Eye (tissue), 1 donor: ENCODE measurements at regions not wholly inside any gene's neighbourhood (a gene's known extent, or its start where the extent isn't known, plus 50 kb on each side); places are given as distances from the start of the nearest gene placed in this dataset.

Experiments
- DNase-seq: peaks from one replicate; pipeline ENCODE4 v3.0.0-alpha.2; 2015

DNA sequence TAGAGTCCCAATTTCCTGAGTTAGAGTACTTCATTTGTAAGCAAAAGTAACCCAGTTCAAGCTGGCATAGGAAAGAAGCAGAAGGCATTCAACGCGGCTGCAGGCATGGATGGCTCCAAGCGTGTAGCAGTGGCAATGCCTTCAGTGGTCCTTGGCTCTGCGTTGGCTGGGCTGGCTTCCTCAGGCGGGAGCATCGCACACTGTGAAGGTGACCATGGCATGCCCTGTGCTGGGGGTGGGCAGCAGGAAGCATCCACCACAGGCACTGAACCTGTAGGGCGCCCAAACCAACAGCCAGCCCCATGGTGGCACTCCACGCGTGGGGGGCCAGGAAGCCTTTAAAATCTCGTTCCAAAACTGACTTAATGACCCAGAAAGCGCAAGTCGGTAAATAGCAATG, 53.6 kb upstream of the SPACA7 start:
- DNase-seq, result no peak

DNA sequence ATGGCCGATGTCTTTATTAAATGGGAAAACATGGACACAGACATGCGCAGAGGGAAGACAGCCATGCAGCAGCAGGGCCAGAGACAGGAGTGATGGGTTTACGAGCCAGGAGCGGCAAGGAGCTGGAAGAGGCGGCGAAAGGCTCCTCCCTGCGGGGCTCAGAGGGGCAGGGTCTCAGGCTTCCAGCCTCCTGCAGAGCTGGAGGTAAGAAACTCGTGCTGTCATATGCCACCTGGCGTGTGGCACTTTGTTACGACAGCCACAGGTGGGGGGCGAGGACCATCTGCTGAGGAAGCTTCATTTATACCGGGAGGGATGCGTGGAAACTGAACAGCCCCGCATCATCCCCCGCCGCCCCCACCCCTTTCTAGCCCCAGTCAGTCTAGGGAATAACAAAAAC, 52.0 kb upstream of the SPACA7 start:
- no peak for DNase-seq

DNA sequence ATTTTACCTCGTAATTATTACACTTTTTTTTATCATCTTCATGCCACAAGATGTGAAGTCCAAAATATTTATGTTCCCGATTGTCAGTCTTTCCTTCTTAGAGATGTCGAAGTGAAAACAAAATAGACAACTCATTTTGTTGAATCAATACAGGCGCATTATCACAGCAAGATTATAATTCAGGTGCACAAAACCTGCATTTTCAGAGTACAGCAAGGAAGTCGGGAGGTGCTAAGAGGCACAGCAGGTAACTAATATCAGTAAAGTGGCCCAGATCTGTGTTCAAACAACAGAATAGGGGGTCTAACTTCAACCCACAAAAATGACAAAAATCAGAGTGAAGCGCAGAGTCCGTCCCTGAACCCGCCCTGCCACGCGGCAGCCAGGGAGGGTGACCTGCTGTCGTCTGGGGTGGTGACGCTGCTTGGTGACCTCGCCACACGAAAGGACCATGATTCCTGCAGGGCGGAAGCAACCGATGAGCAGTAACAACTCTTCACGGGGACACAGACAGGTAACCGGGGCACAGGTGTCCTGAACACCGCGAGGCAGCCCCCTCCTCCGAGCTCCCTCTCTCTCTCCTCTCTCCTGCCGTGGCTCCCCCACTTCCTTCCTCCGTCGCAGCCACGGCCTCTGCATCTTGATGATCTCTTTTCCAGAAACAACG, 50.9 kb upstream of the SPACA7 start:
- no peak for DNase-seq

DNA sequence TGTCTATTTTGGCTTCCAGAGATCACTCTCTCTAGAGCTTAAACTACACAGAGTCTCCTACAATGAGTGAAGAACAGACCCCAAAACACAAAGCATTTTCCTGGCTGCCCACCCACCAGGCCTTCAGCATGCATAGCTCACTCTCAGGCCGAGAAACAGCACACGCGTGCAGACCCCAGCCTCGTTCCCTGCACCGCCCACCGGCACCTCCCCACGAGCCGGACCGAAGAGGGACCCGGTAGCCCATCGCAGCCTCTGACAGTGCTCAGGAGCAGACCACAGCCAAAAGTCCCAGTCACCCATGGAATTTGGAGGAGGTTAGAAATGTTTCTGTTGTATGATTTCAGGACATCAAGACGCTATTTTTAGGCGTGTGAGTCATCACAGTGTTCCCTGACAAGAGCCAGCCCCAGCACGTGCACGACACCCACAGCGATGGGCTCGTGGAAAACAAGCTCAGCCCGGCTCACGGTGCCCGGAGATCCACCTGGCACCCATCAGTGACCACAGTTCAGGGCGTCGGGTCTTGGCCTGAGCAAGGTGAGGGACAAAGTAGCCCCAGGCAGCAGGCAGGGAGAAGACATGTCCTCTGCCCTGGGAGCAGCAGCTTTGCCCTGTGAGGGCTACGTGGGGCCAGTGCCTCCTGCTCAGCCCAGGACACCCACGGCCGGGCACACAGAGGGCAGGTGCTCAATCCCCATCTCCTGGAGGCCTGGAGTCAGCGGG, 50.1 kb upstream of the SPACA7 start:
- no peak for DNase-seq
